ENCODE measurements at regions not wholly inside any gene's neighbourhood (a gene's known extent, or its start where the extent isn't known, plus 50 kb on each side); places are given as distances from the start of the nearest gene placed in this dataset.
A peak's percentile ranks its signal among the peaks of the same experiment; 100 is the strongest.

GRCh38 chr16:27699540-27699939 lies 149.6 kb downstream of the KATNIP start:
- POLR2A ChIA-PET = no interaction called here
- no peaks in the 10 kb centered on the region for H3K4me1 ChIP-seq (ENCODE audit: control insufficient read depth in 1 of 2, insufficient read depth in 2 of 2, low read length in 2 of 2)
- H3K9ac ChIP-seq (ENCODE audit: low read length) = no peak overlapping the region
- no peaks in the 10 kb centered on the region for H3K9me2 ChIP-seq (ENCODE audit: insufficient read depth)
- intact Hi-C loops (cut with micrococcal nuclease) = loop anchor here (2.0 kb wide), 1 partner anchor 371 kb away; no protein-coding TSS in a partner anchor
- H2AFZ ChIP-seq (ENCODE audit: low read depth, low read length, poor library complexity, severe bottlenecking) = no peak overlapping the region
- peak; percentile 61; the same call in 1 of the 2 replicates for ATAC-seq
- no peaks in the 10 kb centered on the region for H3K79me2 ChIP-seq (ENCODE audit: insufficient read depth, low read length)
- no peaks in the 10 kb centered on the region for H3K9me3 ChIP-seq (ENCODE audit: control insufficient read depth in 1 of 2, insufficient read depth in 1 of 2, low read depth in 1 of 2, low read length in 2 of 2)
- CTCF ChIA-PET = interaction anchor here (1.0 to 2.1 kb wide), 3 partner anchors 9 to 14 kb away, joined by 3 to 7 read pairs (median 5); no protein-coding TSS in a partner anchor
- H3K36me3 ChIP-seq (ENCODE audit: control insufficient read depth in 1 of 2, insufficient read depth in 2 of 2, low read length in 2 of 2) = no peaks in the 10 kb centered on the region
- no TSS peak for BruUV-seq (replicated peaks)
- H3K4me3 ChIP-seq (replicated peaks in 1 of 2; ENCODE audit: low read depth in 1 of 2, low read length in 2 of 2) = no peak overlapping the region
- no peaks in the 10 kb centered on the region for H3K27me3 ChIP-seq (ENCODE audit: insufficient read depth, low read length)
- H3K27ac ChIP-seq (ENCODE audit: low read depth, low read length) = no peak overlapping the region
- H3K4me2 ChIP-seq (ENCODE audit: low read length) = no peak overlapping the region
- DNase-seq (ENCODE audit: low read depth, low spot score) = no peak
- RAD21 ChIA-PET (ENCODE audit: low non-redundant PET in 1 of 2, low total read pairs in 2 of 2, uncharacterized antibody in 2 of 2, unreplicated experiment in 2 of 2) = interaction anchor here in 1 of 2 experiments (0.6 kb wide), 1 partner anchor 168 kb away, joined by 5 read pairs; no protein-coding TSS in a partner anchor
- TF ChIP-seq EZH2 (IDR thresholded peaks at IDR 0.05) (no peak), CTCF (IDR thresholded peaks at IDR 0.05 in 2 of 3, conservative IDR thresholded peaks at IDR 0.05 in 1 of 3; ENCODE audit: borderline replicate concordance in 1 of 3, insufficient read depth in 1 of 3, low read depth in 2 of 3, low read length in 2 of 3) (peak in 1 of 3 experiments; percentile 18; a peak in 1 of 6 replicates)
- no peaks in the 10 kb centered on the region for H4K20me1 ChIP-seq (ENCODE audit: insufficient read depth)

- RAD21 ChIA-PET (ENCODE audit: low non-redundant PET in 1 of 2, low total read pairs in 2 of 2, uncharacterized antibody in 2 of 2, unreplicated experiment in 2 of 2) = interaction anchor here in 1 of 2 experiments (0.6 kb wide), 1 partner anchor 9 kb away, joined by 3 read pairs; no protein-coding TSS in a partner anchor
- H3K9me3 ChIP-seq (ENCODE audit: control insufficient read depth in 1 of 2, insufficient read depth in 1 of 2, low read depth in 1 of 2, low read length in 2 of 2) = no peaks in the 10 kb centered on the region
- POLR2A ChIA-PET = no interaction called here
- no peaks in the 10 kb centered on the region for H4K20me1 ChIP-seq (ENCODE audit: insufficient read depth)
- no peak overlapping the region for H3K9ac ChIP-seq (ENCODE audit: low read length)
- no peak for ATAC-seq
- H3K4me2 ChIP-seq (ENCODE audit: low read length) = no peak overlapping the region
- no peak overlapping the region for H3K27ac ChIP-seq (ENCODE audit: low read depth, low read length)
- H3K9me2 ChIP-seq (ENCODE audit: insufficient read depth) = no peaks in the 10 kb centered on the region
- intact Hi-C loops (cut with micrococcal nuclease) = no loop called here
- CTCF ChIA-PET = interaction anchor here (0.8 to 2.1 kb wide), 2 partner anchors 10 to 167 kb away, joined by 3 to 7 read pairs; no protein-coding TSS in a partner anchor
- H3K36me3 ChIP-seq (ENCODE audit: control insufficient read depth in 1 of 2, insufficient read depth in 2 of 2, low read length in 2 of 2) = no peaks in the 10 kb centered on the region
- H3K27me3 ChIP-seq (ENCODE audit: insufficient read depth, low read length) = no peaks in the 10 kb centered on the region
- DNase-seq (ENCODE audit: low read depth, low spot score) = no peak
- no peak overlapping the region for H2AFZ ChIP-seq (ENCODE audit: low read depth, low read length, poor library complexity, severe bottlenecking)
- H3K4me3 ChIP-seq (replicated peaks in 1 of 2; ENCODE audit: low read depth in 1 of 2, low read length in 2 of 2) = no peak overlapping the region
- no TSS peak for BruUV-seq (replicated peaks)
- no peaks in the 10 kb centered on the region for H3K4me1 ChIP-seq (ENCODE audit: control insufficient read depth in 1 of 2, insufficient read depth in 2 of 2, low read length in 2 of 2)
- H3K79me2 ChIP-seq (ENCODE audit: insufficient read depth, low read length) = no peaks in the 10 kb centered on the region
- TF ChIP-seq CBX3 (IDR thresholded peaks at IDR 0.05; ENCODE audit: low read depth) (no peak), SIN3A (IDR thresholded peaks at IDR 0.05; ENCODE audit: low read depth) (no peak), ATF3 (IDR thresholded peaks at IDR 0.05) (no peak), POLR2A (IDR thresholded peaks at IDR 0.05; ENCODE audit: borderline replicate concordance, extremely low read depth, insufficient read depth, insufficient read length) (no peak), FOSL1 (IDR thresholded peaks at IDR 0.05; ENCODE audit: low read depth) (no peak), POLR2AphosphoS5 (IDR thresholded peaks at IDR 0.05; ENCODE audit: low read depth, low read length) (no peak), CTCF (IDR thresholded peaks at IDR 0.05 in 2 of 3, conservative IDR thresholded peaks at IDR 0.05 in 1 of 3; ENCODE audit: borderline replicate concordance in 1 of 3, insufficient read depth in 1 of 3, low read depth in 2 of 3, low read length in 2 of 3) (no peak), ELF1 (IDR thresholded peaks at IDR 0.05; ENCODE audit: borderline replicate concordance, low read depth) (no peak), SRF (IDR thresholded peaks at IDR 0.05; ENCODE audit: low read depth) (no peak), RAD21 (IDR thresholded peaks at IDR 0.05; ENCODE audit: low read depth) (no peak), EZH2phosphoT487 (IDR thresholded peaks at IDR 0.05; ENCODE audit: borderline replicate concordance) (no peak), EZH2 (IDR thresholded peaks at IDR 0.05) (no peak), CEBPB (IDR thresholded peaks at IDR 0.05; ENCODE audit: low read depth) (no peak), SP1 (IDR thresholded peaks at IDR 0.05; ENCODE audit: low read depth) (no peak)
These were observed 150.5 kb downstream of the KATNIP start for GRCh38 chr16:27700304-27700995.
